ENCODE measurements at regions not wholly inside any gene's neighbourhood (a gene's known extent, or its start where the extent isn't known, plus 50 kb on each side); places are given as distances from the start of the nearest gene placed in this dataset.

DNA sequence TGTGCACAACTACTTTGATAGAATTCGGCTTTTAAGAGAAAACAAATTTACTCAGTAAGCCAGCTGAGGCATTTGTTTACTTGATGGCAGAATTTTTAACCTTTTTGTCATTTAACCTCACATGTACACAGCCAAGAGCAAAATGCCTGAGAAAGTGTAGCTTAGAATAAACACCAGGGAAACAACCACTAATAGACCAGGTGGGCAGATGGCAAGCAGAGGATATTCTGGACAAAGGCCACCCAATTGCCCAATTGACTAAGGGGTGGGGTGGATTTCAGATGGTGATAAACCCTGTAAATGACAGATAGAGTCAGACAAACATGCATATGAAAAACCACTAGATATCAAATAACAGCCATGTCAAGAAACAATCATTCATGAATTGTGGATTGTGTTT is 190.7 kb upstream of the FBXL4 start:
- BruUV-seq (replicated peaks) = no TSS peak
- H3K4me3 ChIP-seq (replicated peaks in 1 of 3; ENCODE audit: insufficient read depth in 1 of 3, low read depth in 2 of 3, low read length in 3 of 3) = no peak overlapping the region
- ChIA-PET CTCF (ENCODE audit: low intra/inter-chr PET ratio, low total read pairs) (no interaction called here), POLR2A (no interaction called here)
- no peaks in the 10 kb centered on the region for H3K36me3 ChIP-seq (replicated peaks in 1 of 2; ENCODE audit: control insufficient read depth in 1 of 2, insufficient read depth in 2 of 2, low read length in 2 of 2)
- no peaks in the 10 kb centered on the region for H3K79me2 ChIP-seq (ENCODE audit: insufficient read depth, low read length)
- H4K20me1 ChIP-seq (ENCODE audit: insufficient read depth, low read length) = no peaks in the 10 kb centered on the region
- in situ Hi-C loops (cut with HindIII; ENCODE audit: extremely low pct_ligation_motif_present, low pct_unique_long_range_greater_than_20kb) (no loop called here), intact Hi-C loops (cut with micrococcal nuclease; ENCODE audit: unreplicated experiment) (no loop called here)
- no peak for FAIRE-seq
- no peaks in the 10 kb centered on the region for H3K9me3 ChIP-seq (ENCODE audit: low read length)
- DNase-seq (ENCODE audit: low spot score) = no peak
- no peak overlapping the region for H2AFZ ChIP-seq (ENCODE audit: low read length)
- H3K9ac ChIP-seq (ENCODE audit: insufficient read depth, low read depth, low read length) = no peak overlapping the region
- H3K27me3 ChIP-seq (ENCODE audit: control insufficient read depth in 1 of 2, insufficient read depth in 2 of 2, low read length in 2 of 2) = peaks cover 0 to 6% of the 10 kb centered on the region in 2 experiments; a peak in 1 of 5 replicates
- 0% methylated on average over 1 of the region's 1 CpG for WGBS (ENCODE audit: low lambda C conversion rate)
- H3K27ac ChIP-seq (ENCODE audit: extremely low read length, insufficient read depth, low read length) = no peak overlapping the region
- no peaks in the 10 kb centered on the region for H3K4me1 ChIP-seq (ENCODE audit: insufficient read depth, low read length)
- no peak for ATAC-seq
- H3K4me2 ChIP-seq (ENCODE audit: low read depth, low read length) = no peak overlapping the region
- TF ChIP-seq, protein P1, sequence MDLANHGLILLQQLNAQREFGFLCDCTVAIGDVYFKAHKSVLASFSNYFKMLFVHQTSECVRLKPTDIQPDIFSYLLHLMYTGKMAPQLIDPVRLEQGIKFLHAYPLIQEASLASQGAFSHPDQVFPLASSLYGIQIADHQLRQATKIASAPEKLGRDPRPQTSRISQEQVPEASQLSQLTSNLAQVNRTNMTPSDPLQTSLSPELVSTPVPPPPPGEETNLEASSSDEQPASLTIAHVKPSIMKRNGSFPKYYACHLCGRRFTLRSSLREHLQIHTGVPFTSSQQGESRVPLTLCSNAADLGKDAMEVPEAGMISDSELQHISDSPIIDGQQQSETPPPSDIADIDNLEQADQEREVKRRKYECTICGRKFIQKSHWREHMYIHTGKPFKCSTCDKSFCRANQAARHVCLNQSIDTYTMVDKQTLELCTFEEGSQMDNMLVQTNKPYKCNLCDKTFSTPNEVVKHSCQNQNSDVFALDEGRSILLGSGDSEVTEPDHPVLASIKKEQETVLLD (CRISPR knock-in tag; IDR thresholded peaks at IDR 0.05; ENCODE audit: low read depth) = no peak

DNA sequence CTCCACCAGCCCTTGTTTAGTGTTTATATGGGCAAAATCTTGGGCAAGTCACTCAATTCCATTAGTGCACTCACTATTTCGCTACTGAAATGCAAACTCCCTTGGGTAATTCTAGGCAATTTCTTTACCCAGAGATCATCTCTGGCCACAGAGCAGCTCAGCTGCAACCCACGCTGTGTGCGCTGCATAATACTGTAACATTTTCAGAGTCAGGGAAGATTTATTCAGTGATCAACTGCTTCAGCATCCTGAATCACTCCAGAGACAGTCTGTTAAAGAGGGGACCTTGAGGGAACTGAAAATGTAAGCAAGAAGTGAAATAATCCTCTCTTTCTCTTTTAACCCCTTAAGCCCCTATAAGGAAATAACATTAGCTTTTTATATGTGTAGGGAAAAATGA is 189.6 kb upstream of the FBXL4 start:
- H3K9ac ChIP-seq (ENCODE audit: insufficient read depth, low read depth, low read length) = no peak overlapping the region
- H3K27me3 ChIP-seq (ENCODE audit: control insufficient read depth in 1 of 2, insufficient read depth in 2 of 2, low read length in 2 of 2) = peaks cover 0 to 6% of the 10 kb centered on the region in 2 experiments; a peak in 1 of 5 replicates
- CTCF ChIA-PET (ENCODE audit: low intra/inter-chr PET ratio, low total read pairs) = no interaction called here
- no TSS peak for BruUV-seq (replicated peaks)
- FAIRE-seq = no peak
- no peak for DNase-seq (ENCODE audit: low spot score)
- H3K9me3 ChIP-seq (ENCODE audit: low read length) = no peaks in the 10 kb centered on the region
- H3K4me1 ChIP-seq (ENCODE audit: insufficient read depth, low read length) = no peaks in the 10 kb centered on the region
- in situ Hi-C loops (cut with HindIII; ENCODE audit: extremely low pct_ligation_motif_present, low pct_unique_long_range_greater_than_20kb) = no loop called here
- no peaks in the 10 kb centered on the region for H3K36me3 ChIP-seq (replicated peaks in 1 of 2; ENCODE audit: control insufficient read depth in 1 of 2, insufficient read depth in 2 of 2, low read length in 2 of 2)
- WGBS (ENCODE audit: low lambda C conversion rate) = 33% methylated on average over 3 of the region's 3 CpGs
- no peak overlapping the region for H3K27ac ChIP-seq (ENCODE audit: extremely low read length, insufficient read depth, low read length)
- intact Hi-C loops (cut with micrococcal nuclease; ENCODE audit: unreplicated experiment) = no loop called here
- H2AFZ ChIP-seq (ENCODE audit: low read length) = no peak overlapping the region
- POLR2A ChIA-PET = no interaction called here
- no peaks in the 10 kb centered on the region for H4K20me1 ChIP-seq (ENCODE audit: insufficient read depth, low read length)
- ATAC-seq = no peak
- H3K79me2 ChIP-seq (ENCODE audit: insufficient read depth, low read length) = no peaks in the 10 kb centered on the region
- no peak overlapping the region for H3K4me2 ChIP-seq (ENCODE audit: low read depth, low read length)
- no peak overlapping the region for H3K4me3 ChIP-seq (replicated peaks in 1 of 3; ENCODE audit: insufficient read depth in 1 of 3, low read depth in 2 of 3, low read length in 3 of 3)
- TF ChIP-seq HOXA9 (CRISPR knock-in tag; IDR thresholded peaks at IDR 0.05; ENCODE audit: borderline replicate concordance) = no peak
- no peak for TF ChIP-seq MAFK (conservative IDR thresholded peaks at IDR 0.05 in 1 of 2, IDR thresholded peaks at IDR 0.05 in 1 of 2; ENCODE audit: low read length in 2 of 2)
- TF ChIP-seq, protein P2, sequence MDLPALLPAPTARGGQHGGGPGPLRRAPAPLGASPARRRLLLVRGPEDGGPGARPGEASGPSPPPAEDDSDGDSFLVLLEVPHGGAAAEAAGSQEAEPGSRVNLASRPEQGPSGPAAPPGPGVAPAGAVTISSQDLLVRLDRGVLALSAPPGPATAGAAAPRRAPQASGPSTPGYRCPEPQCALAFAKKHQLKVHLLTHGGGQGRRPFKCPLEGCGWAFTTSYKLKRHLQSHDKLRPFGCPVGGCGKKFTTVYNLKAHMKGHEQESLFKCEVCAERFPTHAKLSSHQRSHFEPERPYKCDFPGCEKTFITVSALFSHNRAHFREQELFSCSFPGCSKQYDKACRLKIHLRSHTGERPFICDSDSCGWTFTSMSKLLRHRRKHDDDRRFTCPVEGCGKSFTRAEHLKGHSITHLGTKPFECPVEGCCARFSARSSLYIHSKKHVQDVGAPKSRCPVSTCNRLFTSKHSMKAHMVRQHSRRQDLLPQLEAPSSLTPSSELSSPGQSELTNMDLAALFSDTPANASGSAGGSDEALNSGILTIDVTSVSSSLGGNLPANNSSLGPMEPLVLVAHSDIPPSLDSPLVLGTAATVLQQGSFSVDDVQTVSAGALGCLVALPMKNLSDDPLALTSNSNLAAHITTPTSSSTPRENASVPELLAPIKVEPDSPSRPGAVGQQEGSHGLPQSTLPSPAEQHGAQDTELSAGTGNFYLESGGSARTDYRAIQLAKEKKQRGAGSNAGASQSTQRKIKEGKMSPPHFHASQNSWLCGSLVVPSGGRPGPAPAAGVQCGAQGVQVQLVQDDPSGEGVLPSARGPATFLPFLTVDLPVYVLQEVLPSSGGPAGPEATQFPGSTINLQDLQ (CRISPR knock-in tag; IDR thresholded peaks at IDR 0.05) = no peak
- no peak for TF ChIP-seq ZNF792 (CRISPR knock-in tag; IDR thresholded peaks at IDR 0.05)
- TF ChIP-seq IKZF4 (CRISPR knock-in tag; IDR thresholded peaks at IDR 0.05; ENCODE audit: borderline replicate concordance, low read depth, not compliant biosample characterization) = no peak
- TF ChIP-seq KLF9 (CRISPR knock-in tag; IDR thresholded peaks at IDR 0.05; ENCODE audit: low read depth) = no peak
- no peak for TF ChIP-seq JUN (CRISPR knock-in tag; IDR thresholded peaks at IDR 0.05)
- no peak for TF ChIP-seq SATB2 (CRISPR knock-in tag; IDR thresholded peaks at IDR 0.05)
- no peak for TF ChIP-seq GFI1 (CRISPR knock-in tag; IDR thresholded peaks at IDR 0.05; ENCODE audit: borderline replicate concordance)
- TF ChIP-seq GZF1 (CRISPR knock-in tag; IDR thresholded peaks at IDR 0.05) = no peak
- no peak for TF ChIP-seq SOX13 (IDR thresholded peaks at IDR 0.05)
- no peak for TF ChIP-seq SOX13 (CRISPR knock-in tag; conservative IDR thresholded peaks at IDR 0.05 in 1 of 2, IDR thresholded peaks at IDR 0.05 in 1 of 2)
- no peak for TF ChIP-seq MYC (CRISPR knock-in tag; IDR thresholded peaks at IDR 0.05; ENCODE audit: borderline replicate concordance)
- no peak for TF ChIP-seq ZNF205 (CRISPR knock-in tag; IDR thresholded peaks at IDR 0.05)
- TF ChIP-seq ZNF777 (CRISPR knock-in tag; IDR thresholded peaks at IDR 0.05) = no peak
- TF ChIP-seq CBX1 (IDR thresholded peaks at IDR 0.05; ENCODE audit: low read depth) = no peak
